ENCODE measurements at regions not wholly inside any gene's neighbourhood (a gene's known extent, or its start where the extent isn't known, plus 50 kb on each side); places are given as distances from the start of the nearest gene placed in this dataset.

DNA sequence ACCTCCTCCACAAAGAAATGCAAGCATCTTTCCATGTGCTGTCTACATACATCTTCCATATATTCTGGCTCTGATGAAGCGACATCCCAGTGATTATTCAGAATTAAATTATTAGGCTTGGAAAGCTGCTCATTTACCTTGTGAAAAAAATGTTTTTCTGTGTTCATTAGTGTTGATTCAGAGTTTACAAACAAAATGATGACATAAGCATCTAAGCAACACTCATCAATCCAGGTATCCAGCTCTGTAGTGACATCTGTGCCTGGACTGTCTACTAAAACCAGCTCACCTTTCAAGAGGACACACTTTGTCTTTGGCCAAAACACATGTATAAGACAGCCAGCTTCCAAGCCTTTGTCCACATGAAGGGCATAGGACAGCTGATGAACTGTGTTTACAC, 51.1 kb upstream of the SPATA31C2 start:
- POLR2A ChIA-PET, result no interaction called here
- intact Hi-C loops (cut with micrococcal nuclease), result no loop called here
- Mint-ChIP-seq H3K4me1 (ENCODE audit: low read depth) (no peaks in the 10 kb centered on the region), H3K9me3 (peaks cover 11% of the 10 kb centered on the region), H3K27me3 (peaks cover 27% of the 10 kb centered on the region), H3K36me3 (ENCODE audit: low read depth) (no peaks in the 10 kb centered on the region), H3K27ac (no peak overlapping the region), H3K4me3 (no peak overlapping the region)
- TF ChIP-seq, protein P1, sequence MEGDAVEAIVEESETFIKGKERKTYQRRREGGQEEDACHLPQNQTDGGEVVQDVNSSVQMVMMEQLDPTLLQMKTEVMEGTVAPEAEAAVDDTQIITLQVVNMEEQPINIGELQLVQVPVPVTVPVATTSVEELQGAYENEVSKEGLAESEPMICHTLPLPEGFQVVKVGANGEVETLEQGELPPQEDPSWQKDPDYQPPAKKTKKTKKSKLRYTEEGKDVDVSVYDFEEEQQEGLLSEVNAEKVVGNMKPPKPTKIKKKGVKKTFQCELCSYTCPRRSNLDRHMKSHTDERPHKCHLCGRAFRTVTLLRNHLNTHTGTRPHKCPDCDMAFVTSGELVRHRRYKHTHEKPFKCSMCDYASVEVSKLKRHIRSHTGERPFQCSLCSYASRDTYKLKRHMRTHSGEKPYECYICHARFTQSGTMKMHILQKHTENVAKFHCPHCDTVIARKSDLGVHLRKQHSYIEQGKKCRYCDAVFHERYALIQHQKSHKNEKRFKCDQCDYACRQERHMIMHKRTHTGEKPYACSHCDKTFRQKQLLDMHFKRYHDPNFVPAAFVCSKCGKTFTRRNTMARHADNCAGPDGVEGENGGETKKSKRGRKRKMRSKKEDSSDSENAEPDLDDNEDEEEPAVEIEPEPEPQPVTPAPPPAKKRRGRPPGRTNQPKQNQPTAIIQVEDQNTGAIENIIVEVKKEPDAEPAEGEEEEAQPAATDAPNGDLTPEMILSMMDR (IDR thresholded peaks at IDR 0.05), result no peak
- no peak for ATAC-seq
- CTCF ChIA-PET, result no interaction called here
- no peak for DNase-seq
